K562 (cell line): ENCODE measurements at regions not wholly inside any gene's neighbourhood (a gene's known extent, or its start where the extent isn't known, plus 50 kb on each side); places are given as distances from the start of the nearest gene placed in this dataset.

ENCODE experiments used
- ATAC-seq: fragments of 200-7000 bp; cut with Tn5 transposase; 3 replicates; pipeline ENCODE4 v1.9.1; 2020; ENCODE audit warnings: moderate library complexity
- BruUV-seq: library from RNA; stranded (reverse); fragments of 400-500 nt; replicated peaks from 2 replicates; lab custom pipeline; 2021; lab: Mats Ljungman, UMichigan
- CTCF ChIA-PET: fragments of 300-600 bp; formaldehyde crosslinking; extraction: SDS; loops from one replicate; lab custom pipeline; 2021; ENCODE audit warnings: low intra/inter-chr PET ratio; lab: Yijun Ruan, JAX
- POLR2A ChIA-PET: fragments of 300-600, 350-650 bp; sonication (Branson Sonifier 250); formaldehyde crosslinking; extraction: SDS; loops from one replicate; lab custom pipeline; 2021; ENCODE audit warnings: antibody characterized with exemption, inconsistent platforms; lab: Yijun Ruan, JAX
- DNase-seq, 4 experiments: peaks; one replicate each; pipeline versions ENCODE4 v3.0.0 to v3.0.0-alpha.2; 2011 to 2018; ENCODE audit warnings: low spot score in 3 of 4, mixed read lengths in 3 of 4; ENCODE audit errors: extremely low read depth in 1 of 4
- FAIRE-seq: peaks from 2 replicates; lab custom pipeline; 2011; peaks lifted over from hg19 to GRCh38; lab: Jason Lieb, UNC
- H2AFZ ChIP-seq: 2 replicates; pipeline ENCODE4 v1.6.0; 2011; ENCODE audit warnings: low read depth, low read length, control low read depth, inconsistent platforms
- H3K27ac ChIP-seq: fragments of 200-600 bp; 3 replicates; pipeline ENCODE4 v1.8.0; 2011; ENCODE audit warnings: low read depth, mild to moderate bottlenecking, control low read depth, inconsistent platforms, low read length, moderate library complexity, mixed read lengths; ENCODE audit errors: extremely low read depth
- H3K27me3 ChIP-seq, 2 experiments: fragments of 300-600 bp in 1 of 2; 2 replicates in 1 of 2; 3 replicates in 1 of 2; pipeline versions ENCODE4 v1.6.0 to v1.8.0; 2011; ENCODE audit warnings: inconsistent platforms in 2 of 2, low read length in 2 of 2, mild to moderate bottlenecking in 1 of 2, mixed read lengths in 1 of 2, moderate library complexity in 1 of 2; ENCODE audit not compliant: control insufficient read depth in 2 of 2, insufficient read depth in 2 of 2
- H3K36me3 ChIP-seq: fragments of 300-600 bp; 3 replicates; pipeline ENCODE4 v1.8.0; 2011; ENCODE audit warnings: mild to moderate bottlenecking, low read length, inconsistent platforms; ENCODE audit not compliant: control insufficient read depth, insufficient read depth
- H3K4me1 ChIP-seq, 2 experiments: fragments of 200-600 bp in 1 of 2; replicated peaks in 1 of 2; 2 replicates in 1 of 2; 3 replicates in 1 of 2; pipeline versions ENCODE4 v1.5.1 to v1.8.0; 2011; ENCODE audit warnings: inconsistent platforms in 2 of 2, low read length in 2 of 2, mild to moderate bottlenecking in 1 of 2, mixed read lengths in 1 of 2, moderate library complexity in 1 of 2; ENCODE audit not compliant: control insufficient read depth in 2 of 2, insufficient read depth in 2 of 2
- H3K4me2 ChIP-seq: 2 replicates; pipeline ENCODE4 v1.6.1; 2011; ENCODE audit warnings: low read length, control low read depth, inconsistent platforms, mixed read lengths; ENCODE audit not compliant: insufficient read depth
- H3K4me3 ChIP-seq: fragments of 200-600 bp; sonication (generic), shearing (Covaris generic); 2 replicates; pipeline ENCODE4 v1.5.1; 2016; ENCODE audit warnings: control low read depth, inconsistent platforms
- H3K79me2 ChIP-seq: fragments of 200-600 bp; 3 replicates; pipeline ENCODE4 v1.8.0; 2011; ENCODE audit warnings: low read length, inconsistent platforms; ENCODE audit not compliant: control insufficient read depth, insufficient read depth
- H3K9ac ChIP-seq, 2 experiments: 2 replicates each; pipeline versions ENCODE4 v1.6.0 to v1.6.1; 2011; ENCODE audit warnings: low read depth in 2 of 2, low read length in 2 of 2, control low read depth in 1 of 2, inconsistent platforms in 1 of 2, mild to moderate bottlenecking in 1 of 2, mixed read lengths in 1 of 2; ENCODE audit not compliant: insufficient read depth in 1 of 2
- H3K9me1 ChIP-seq: one replicate; pipeline ENCODE4 v1.6.0; 2011; ENCODE audit warnings: inconsistent platforms, mild to moderate bottlenecking, low read length, moderate library complexity; ENCODE audit not compliant: control insufficient read depth, insufficient read depth
- H3K9me3 ChIP-seq: replicated peaks from 2 replicates; pipeline ENCODE4 v1.5.1; 2011; ENCODE audit warnings: low read depth, low read length, inconsistent platforms; ENCODE audit not compliant: control insufficient read depth, insufficient read depth
- H4K20me1 ChIP-seq: replicated peaks from 2 replicates; pipeline ENCODE4 v1.6.1; 2011; ENCODE audit warnings: low read length, inconsistent platforms, mixed read lengths; ENCODE audit not compliant: control insufficient read depth, insufficient read depth
- EP400 ChIP-seq: fragments of 450-650 bp; IDR thresholded peaks from 2 replicates; pipeline ENCODE4 v1.6.1; 2017; ENCODE audit warnings: antibody characterized with exemption, mild to moderate bottlenecking, moderate library complexity
- MXI1 ChIP-seq: IDR thresholded peaks from 2 replicates; pipeline ENCODE4 v1.6.1; 2011; ENCODE audit warnings: low read depth, mild to moderate bottlenecking, improper control_type of control experiment, low read length
- RHOXF2B ChIP-seq: fragments of 250-450 bp; sonication (Bioruptor Pico); conservative IDR thresholded peaks from 2 replicates; pipeline ENCODE4 v1.5.1; 2021
- ZNF121 ChIP-seq: sonication (generic); formaldehyde crosslinking; conservative IDR thresholded peaks from 2 replicates; pipeline ENCODE4 v1.8.0; 2022; ENCODE audit warnings: missing genetic modification reagents
- ZNF140 ChIP-seq: fragments of 250-450 bp; sonication (Bioruptor Pico); IDR thresholded peaks from 2 replicates; pipeline ENCODE4 v1.8.0; 2021; ENCODE audit warnings: moderate library complexity, mild to moderate bottlenecking, inconsistent platforms
- WGBS: fragments of 100-300 bp; shearing (Covaris generic); methylation state at CpG from one replicate; pipeline ENCODE4 v1.1.6; 2016; ENCODE audit warnings: low coverage, mixed read lengths; ENCODE audit not compliant: insufficient coverage; ENCODE audit errors: missing lambda C conversion rate; 5-methylcytosine and 5-hydroxymethylcytosine counted together
- in situ Hi-C: fragments of 300-500 bp; cut with MboI; formaldehyde crosslinking; loops from 4 replicates; pipeline ENCODE4 v1.15.0; 2018; ENCODE audit warnings: inconsistent platforms, mixed read lengths
- intact Hi-C: fragments of 100-400 bp; cut with micrococcal nuclease; formaldehyde crosslinking; loops from 2 replicates; pipeline ENCODE4 v1.14.2; 2022
- TF ChIP-seq, protein P1 (sequence below): fragments of 250-450 bp; sonication (Bioruptor Pico); IDR thresholded peaks from 2 replicates; pipeline ENCODE4 v1.5.0; 2021; ENCODE audit warnings: mild to moderate bottlenecking, borderline replicate concordance

DNA sequence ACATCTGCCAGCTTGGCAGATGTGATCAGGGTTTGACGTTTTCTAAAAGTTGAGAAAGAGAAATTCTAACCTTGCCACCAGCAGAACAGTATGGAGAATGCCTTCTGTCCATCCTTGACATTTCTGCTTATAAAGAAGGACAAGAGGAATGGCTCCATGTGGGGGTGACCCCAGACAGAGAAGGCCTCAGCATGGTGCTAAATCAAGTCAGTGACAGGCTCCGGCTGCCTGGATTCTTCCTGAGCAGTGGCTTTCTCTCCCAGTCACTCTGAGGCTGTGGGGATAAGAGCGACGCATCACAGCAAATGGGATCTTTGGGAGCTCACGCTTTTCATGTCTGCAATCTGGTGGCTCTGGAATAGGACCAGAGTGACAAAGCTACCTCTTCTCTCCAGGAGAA lies 640.2 kb upstream of the CAMK1G start:
- H3K79me2 ChIP-seq = no peaks in the 10 kb centered on the region
- H3K4me3 ChIP-seq = no peak overlapping the region
- in situ Hi-C loops (no loop called here), intact Hi-C loops (no loop called here)
- no peak for FAIRE-seq
- WGBS = 1% methylated on average over 5 of the region's 5 CpGs
- no peak overlapping the region for H2AFZ ChIP-seq
- no peaks in the 10 kb centered on the region for H3K9me1 ChIP-seq
- POLR2A ChIA-PET = no interaction called here
- H3K27ac ChIP-seq = no peak overlapping the region
- BruUV-seq = no TSS peak
- ATAC-seq = no peak
- no peak overlapping the region for H3K4me2 ChIP-seq
- CTCF ChIA-PET = no interaction called here
- H3K36me3 ChIP-seq = no peaks in the 10 kb centered on the region
- H3K9ac ChIP-seq = no peak overlapping the region
- H4K20me1 ChIP-seq = no peaks in the 10 kb centered on the region
- no peaks in the 10 kb centered on the region for H3K4me1 ChIP-seq
- no peak for DNase-seq
- H3K27me3 ChIP-seq = no peaks in the 10 kb centered on the region
- TF ChIP-seq ZNF121 (CRISPR knock-in tag) (no peak), MXI1 (no peak), EP400 (no peak), RHOXF2B (CRISPR knock-in tag) (no peak), ZNF140 (no peak)
- TF ChIP-seq, protein P1, sequence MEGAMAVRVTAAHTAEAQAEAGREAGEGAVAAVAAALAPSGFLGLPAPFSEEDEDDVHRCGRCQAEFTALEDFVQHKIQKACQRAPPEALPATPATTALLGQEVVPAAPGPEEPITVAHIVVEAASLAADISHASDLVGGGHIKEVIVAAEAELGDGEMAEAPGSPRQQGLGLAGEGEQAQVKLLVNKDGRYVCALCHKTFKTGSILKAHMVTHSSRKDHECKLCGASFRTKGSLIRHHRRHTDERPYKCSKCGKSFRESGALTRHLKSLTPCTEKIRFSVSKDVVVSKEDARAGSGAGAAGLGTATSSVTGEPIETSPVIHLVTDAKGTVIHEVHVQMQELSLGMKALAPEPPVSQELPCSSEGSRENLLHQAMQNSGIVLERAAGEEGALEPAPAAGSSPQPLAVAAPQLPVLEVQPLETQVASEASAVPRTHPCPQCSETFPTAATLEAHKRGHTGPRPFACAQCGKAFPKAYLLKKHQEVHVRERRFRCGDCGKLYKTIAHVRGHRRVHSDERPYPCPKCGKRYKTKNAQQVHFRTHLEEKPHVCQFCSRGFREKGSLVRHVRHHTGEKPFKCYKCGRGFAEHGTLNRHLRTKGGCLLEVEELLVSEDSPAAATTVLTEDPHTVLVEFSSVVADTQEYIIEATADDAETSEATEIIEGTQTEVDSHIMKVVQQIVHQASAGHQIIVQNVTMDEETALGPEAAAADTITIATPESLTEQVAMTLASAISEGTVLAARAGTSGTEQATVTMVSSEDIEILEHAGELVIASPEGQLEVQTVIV (CRISPR knock-in tag) = no peak
- H3K9me3 ChIP-seq = no peaks in the 10 kb centered on the region
